ENCODE measurements at regions not wholly inside any gene's neighbourhood (a gene's known extent, or its start where the extent isn't known, plus 50 kb on each side); places are given as distances from the start of the nearest gene placed in this dataset.
A peak's percentile ranks its signal among the peaks of the same experiment; 100 is the strongest.

DNA sequence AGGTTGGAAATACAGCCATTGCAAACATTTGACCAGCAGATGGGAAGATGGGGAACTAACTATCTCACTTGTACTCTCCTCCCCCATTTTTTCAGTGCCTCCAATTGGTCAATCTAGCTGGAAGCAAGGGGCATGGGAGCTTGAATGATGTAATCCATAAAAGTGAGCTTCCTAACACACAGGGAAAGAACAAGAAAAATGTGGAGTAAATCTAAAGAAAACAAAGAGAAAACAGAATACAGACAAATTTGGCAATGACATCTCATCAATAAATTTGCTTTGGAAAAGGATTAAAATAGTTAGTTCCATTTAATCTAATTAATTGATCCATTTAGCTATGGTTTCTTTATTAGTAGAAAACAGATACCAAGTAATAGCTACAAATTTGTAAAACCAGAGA, 592.6 kb upstream of the SOX9 start:
- Histone ChIP-seq H3K9me3 (no peaks in the 10 kb centered on the region), H3K27ac (no peak overlapping the region), H3K27me3 (no peaks in the 10 kb centered on the region), H3K4me3 (no peak overlapping the region), H3K4me1 (peaks cover 16% of the 10 kb centered on the region), H3K36me3 (no peaks in the 10 kb centered on the region)
- DNase-seq (ENCODE audit: low spot score in 2 of 2), result no peak
- no peak for TF ChIP-seq POLR2A (IDR thresholded peaks at IDR 0.05)
- no peak for TF ChIP-seq EP300 (IDR thresholded peaks at IDR 0.05)
- no peak for TF ChIP-seq POLR2AphosphoS5 (IDR thresholded peaks at IDR 0.05)
- TF ChIP-seq, protein P1, sequence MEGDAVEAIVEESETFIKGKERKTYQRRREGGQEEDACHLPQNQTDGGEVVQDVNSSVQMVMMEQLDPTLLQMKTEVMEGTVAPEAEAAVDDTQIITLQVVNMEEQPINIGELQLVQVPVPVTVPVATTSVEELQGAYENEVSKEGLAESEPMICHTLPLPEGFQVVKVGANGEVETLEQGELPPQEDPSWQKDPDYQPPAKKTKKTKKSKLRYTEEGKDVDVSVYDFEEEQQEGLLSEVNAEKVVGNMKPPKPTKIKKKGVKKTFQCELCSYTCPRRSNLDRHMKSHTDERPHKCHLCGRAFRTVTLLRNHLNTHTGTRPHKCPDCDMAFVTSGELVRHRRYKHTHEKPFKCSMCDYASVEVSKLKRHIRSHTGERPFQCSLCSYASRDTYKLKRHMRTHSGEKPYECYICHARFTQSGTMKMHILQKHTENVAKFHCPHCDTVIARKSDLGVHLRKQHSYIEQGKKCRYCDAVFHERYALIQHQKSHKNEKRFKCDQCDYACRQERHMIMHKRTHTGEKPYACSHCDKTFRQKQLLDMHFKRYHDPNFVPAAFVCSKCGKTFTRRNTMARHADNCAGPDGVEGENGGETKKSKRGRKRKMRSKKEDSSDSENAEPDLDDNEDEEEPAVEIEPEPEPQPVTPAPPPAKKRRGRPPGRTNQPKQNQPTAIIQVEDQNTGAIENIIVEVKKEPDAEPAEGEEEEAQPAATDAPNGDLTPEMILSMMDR (IDR thresholded peaks at IDR 0.05), result no peak

DNA sequence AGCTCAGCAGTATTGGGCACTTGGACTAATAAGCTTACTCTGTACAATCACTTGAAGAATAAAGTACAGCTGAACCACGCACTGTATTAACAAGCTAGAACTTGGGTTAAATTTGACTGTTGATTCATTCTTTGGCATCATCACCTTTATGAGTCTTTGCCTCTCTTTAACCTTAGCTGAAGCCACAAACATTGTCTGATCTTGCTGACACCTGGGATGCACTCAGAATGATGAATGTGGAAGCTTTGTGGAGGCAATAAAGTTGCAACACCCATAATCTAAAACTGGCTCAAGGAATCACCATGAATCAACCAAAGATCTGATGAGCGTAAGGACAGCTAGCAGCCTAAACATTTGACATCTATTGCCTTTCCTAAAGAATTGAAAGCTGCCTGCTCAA, 590.6 kb upstream of the SOX9 start:
- Histone ChIP-seq H3K27me3 (no peaks in the 10 kb centered on the region), H3K9me3 (no peaks in the 10 kb centered on the region), H3K4me1 (peaks cover 17% of the 10 kb centered on the region), H3K27ac (no peak overlapping the region), H3K4me3 (no peak overlapping the region), H3K36me3 (no peaks in the 10 kb centered on the region)
- no peak for DNase-seq (ENCODE audit: low spot score in 2 of 2)
- TF ChIP-seq POLR2A (IDR thresholded peaks at IDR 0.05), result no peak
- peak in 1 of 3 donors; percentile 28 for TF ChIP-seq POLR2AphosphoS5 (IDR thresholded peaks at IDR 0.05)
- 61% methylated on average over 2 of the region's 2 CpGs for WGBS

DNA sequence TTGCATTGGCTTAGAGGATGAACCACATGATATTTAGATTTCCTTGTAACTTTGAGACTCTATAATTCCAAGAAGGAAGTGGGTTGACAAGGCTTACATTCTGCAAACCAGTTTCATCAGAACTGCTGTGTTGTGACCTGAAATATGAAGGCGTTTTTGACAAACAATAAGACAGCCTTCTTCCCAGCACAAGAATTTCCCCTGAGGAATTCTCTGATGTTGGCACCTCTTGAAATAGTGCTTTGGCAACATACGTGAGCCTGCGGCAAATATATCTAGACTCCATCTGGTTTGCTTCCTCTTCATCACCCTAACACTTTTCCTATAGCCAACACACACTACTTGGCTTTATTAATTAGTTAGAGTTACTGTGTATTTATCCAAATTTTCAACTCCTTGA, 585.5 kb upstream of the SOX9 start:
- 31% methylated on average over 3 of the region's 3 CpGs for WGBS
- no peaks in the 10 kb centered on the region for H3K27me3 ChIP-seq
- H3K4me1 ChIP-seq, result peaks cover 12% of the 10 kb centered on the region
- H3K9me3 ChIP-seq, result no peaks in the 10 kb centered on the region
- no peak for TF ChIP-seq POLR2A (IDR thresholded peaks at IDR 0.05)
- H3K36me3 ChIP-seq, result no peaks in the 10 kb centered on the region
- no peak overlapping the region for H3K27ac ChIP-seq
- H3K4me3 ChIP-seq, result no peak overlapping the region
- DNase-seq (ENCODE audit: low spot score in 2 of 2), result no peak

DNA sequence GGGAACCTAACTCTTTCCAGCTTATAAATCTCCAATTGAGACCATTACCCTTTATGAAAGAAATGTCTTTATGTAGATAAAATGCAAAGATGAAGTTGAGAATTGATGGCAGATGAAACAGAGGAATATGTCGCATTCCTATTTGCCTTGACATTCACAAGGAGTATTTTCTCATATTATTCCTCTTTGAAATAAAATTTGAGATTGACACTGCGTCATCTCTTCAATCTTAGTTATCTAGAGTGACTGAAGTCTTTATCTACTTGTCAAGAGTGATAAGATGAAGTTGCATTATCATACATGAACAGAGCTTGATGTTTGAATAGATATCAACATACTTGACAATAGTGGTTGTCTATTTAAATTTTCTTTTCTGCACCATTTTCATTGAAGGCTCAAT, 574.4 kb upstream of the SOX9 start:
- Histone ChIP-seq H3K36me3 (no peaks in the 10 kb centered on the region), H3K4me3 (no peak overlapping the region), H3K27me3 (no peaks in the 10 kb centered on the region), H3K27ac (no peak overlapping the region), H3K4me1 (no peaks in the 10 kb centered on the region), H3K9me3 (no peaks in the 10 kb centered on the region)
- TF ChIP-seq POLR2AphosphoS5 (IDR thresholded peaks at IDR 0.05), result no peak
- TF ChIP-seq, protein P1 (IDR thresholded peaks at IDR 0.05), result no peak
- no peak for TF ChIP-seq EP300 (IDR thresholded peaks at IDR 0.05)
- TF ChIP-seq POLR2A (IDR thresholded peaks at IDR 0.05), result no peak
- DNase-seq (ENCODE audit: low spot score in 2 of 2), result no peak
- WGBS, result 49% methylated on average over 2 of the region's 2 CpGs

DNA sequence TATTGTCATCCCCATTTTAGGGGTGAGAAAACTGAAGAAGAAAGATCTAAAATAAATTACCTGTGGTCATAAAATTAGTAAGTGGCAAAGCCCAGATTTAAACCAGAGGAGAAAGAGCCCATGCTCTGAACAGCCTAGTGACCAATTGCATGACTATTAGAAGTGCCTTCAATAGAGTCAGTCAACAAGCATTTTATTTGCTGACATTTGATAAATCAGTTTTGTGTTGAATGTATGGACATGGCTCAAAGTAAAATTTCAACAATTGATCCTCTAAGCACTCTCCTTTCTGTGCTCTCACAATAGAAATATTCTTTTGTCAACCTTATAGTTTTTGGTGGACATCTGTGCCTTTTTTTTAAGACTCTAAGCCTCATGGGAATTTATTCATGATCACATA, 572.9 kb upstream of the SOX9 start:
- Histone ChIP-seq H3K27me3 (no peaks in the 10 kb centered on the region), H3K27ac (no peak overlapping the region), H3K4me3 (no peak overlapping the region), H3K36me3 (no peaks in the 10 kb centered on the region), H3K9me3 (no peaks in the 10 kb centered on the region), H3K4me1 (no peaks in the 10 kb centered on the region)
- DNase-seq (ENCODE audit: low spot score in 2 of 2), result no peak
- TF ChIP-seq, protein P1 (IDR thresholded peaks at IDR 0.05), result no peak
- TF ChIP-seq POLR2A (IDR thresholded peaks at IDR 0.05) (no peak), POLR2AphosphoS5 (IDR thresholded peaks at IDR 0.05) (no peak), EP300 (IDR thresholded peaks at IDR 0.05) (no peak)

DNA sequence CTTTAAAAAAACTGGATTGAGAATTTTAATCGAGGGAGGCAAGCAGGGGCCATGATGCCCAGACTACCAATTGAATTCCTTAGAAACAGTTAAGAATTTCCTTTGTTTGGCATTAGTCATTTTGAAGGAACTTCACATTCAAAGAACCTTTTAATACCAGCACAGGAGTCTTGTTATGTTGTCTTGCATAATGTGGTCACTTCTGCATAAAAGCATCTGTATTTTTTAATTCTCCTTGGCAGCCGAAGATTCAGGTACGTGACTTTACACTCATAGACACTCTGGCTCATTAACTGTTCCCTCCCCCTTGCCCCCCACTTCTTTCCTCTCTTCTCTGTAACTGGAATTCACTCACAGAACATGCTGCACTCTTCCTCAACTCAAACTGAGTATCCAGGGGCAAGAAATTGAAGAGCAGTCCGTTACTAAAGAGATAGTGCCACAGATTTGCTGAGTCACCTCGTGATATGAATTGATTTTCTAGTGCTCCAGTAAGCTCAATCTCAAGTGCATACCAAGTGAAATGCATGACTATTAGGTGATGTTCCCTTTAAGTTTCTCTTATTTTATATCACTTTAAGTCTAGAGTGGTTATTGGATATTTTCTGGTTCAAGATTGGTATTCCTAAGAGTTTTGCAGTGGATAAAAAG, 572.2 kb upstream of the SOX9 start:
- WGBS, result 76% methylated on average over 5 of the region's 5 CpGs
- Histone ChIP-seq H3K9me3 (no peaks in the 10 kb centered on the region), H3K27me3 (no peaks in the 10 kb centered on the region), H3K4me3 (no peak overlapping the region), H3K27ac (no peak overlapping the region), H3K36me3 (no peaks in the 10 kb centered on the region), H3K4me1 (no peaks in the 10 kb centered on the region)
- TF ChIP-seq, protein P1 (IDR thresholded peaks at IDR 0.05), result no peak
- TF ChIP-seq EP300 (IDR thresholded peaks at IDR 0.05) (no peak), POLR2A (IDR thresholded peaks at IDR 0.05) (no peak), POLR2AphosphoS5 (IDR thresholded peaks at IDR 0.05) (no peak)
- DNase-seq (ENCODE audit: low spot score in 2 of 2), result no peak
